GM21619 (cell line): ENCODE measurements at regions not wholly inside any gene's neighbourhood (a gene's known extent, or its start where the extent isn't known, plus 50 kb on each side); places are given as distances from the start of the nearest gene placed in this dataset.
"Not testable (repeated sequence)": the region's sequence is repeated elsewhere in the genome, so short reads cannot be mapped to it uniquely, and the experiment has no call there.

Experiments
- ATAC-seq: cut with Tn5 transposase; IDR thresholded peaks from one replicate; pipeline ENCODE4 v1.9.1; 2021; ENCODE audit not compliant: unreplicated experiment

DNA sequence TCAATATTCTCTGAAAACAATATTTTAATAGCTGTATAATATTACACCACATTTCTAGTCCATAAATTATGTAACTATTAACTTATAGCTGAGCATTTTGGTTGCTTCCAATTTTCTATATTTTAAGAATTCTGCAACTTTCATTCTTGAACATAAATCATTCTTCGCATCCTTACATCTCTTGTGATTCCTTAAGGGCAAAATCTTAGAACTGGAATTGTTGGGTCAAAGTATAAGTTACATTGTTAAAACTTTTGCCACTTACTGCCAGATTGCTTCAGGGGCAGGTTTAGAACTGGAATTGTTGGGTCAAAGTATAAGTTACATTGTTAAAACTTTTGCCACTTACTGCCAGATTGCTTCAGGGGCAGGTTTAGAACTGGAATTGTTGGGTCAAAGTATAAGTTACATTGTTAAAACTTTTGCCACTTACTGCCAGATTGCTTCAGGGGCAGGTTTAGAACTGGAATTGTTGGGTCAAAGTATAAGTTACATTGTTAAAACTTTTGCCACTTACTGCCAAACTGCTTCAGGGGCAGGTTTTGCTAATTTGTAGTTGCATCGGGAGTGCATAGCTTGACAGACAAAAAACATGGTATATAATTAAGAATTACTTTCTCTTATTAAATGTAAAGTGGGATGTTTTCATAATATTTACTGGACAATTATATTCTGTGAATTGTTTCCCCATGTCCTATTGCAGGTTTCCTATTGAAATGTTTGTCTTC, 179.9 kb upstream of the OR13F1 start:
- ATAC-seq = not testable (repeated sequence)

DNA sequence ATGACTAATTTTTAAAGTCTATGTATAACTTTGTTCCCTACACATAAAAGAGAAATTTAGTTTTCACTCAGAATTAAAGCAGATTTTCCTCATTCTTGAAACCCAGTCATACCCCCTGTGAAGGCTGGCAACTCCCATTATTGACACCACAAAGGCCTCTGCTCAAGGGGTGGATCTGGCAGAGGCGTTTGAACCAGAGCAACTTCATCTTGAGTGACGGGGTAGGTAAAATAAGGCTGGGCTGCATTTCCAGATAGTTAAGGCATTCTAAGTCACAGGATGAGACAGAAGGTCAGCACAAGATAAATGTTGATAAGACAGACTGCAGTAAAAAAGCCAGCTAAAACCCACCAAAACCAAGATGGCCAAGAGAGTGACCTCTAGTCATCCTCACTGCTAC, 177.2 kb upstream of the OR13F1 start:
- no peak for ATAC-seq

DNA sequence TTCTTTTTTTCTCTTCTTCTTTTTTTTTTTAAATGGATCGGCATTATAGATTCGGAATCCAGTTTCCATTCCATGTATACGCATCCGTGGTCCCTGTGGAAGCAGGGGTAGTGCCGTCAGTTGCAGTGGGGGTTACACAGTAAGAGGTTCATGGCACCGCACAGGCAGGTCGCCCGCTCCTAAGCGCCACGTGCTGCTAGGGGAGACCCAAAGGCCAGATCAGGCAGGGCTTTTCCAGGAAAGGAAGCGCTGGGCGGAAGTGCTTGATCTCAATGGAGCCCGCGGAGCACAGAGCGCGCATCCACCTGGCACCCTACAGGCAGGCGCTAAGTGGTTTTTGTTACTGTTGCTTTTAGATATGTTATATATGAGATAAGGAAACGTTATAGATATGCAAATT, 174.8 kb upstream of the OR13F1 start:
- ATAC-seq = no peak

DNA sequence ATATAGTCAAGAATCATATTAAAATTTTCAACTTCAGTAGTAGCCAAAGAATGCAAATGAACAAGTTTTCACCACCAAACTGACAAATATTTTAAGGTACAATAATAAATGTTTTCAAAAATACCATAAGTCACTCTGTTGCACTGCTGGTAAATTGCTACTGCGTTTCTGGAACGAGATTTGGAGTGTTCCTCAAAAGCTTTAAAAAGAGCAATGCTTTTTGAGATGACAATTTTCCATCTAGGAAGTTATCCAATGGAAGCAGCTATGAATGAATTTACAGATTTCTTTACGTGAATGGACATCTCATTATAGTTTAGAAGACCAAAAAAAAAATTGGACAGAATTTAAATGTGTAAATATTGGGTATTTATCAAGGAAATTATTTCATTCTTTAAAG, 173.2 kb upstream of the OR13F1 start:
- ATAC-seq = no peak

DNA sequence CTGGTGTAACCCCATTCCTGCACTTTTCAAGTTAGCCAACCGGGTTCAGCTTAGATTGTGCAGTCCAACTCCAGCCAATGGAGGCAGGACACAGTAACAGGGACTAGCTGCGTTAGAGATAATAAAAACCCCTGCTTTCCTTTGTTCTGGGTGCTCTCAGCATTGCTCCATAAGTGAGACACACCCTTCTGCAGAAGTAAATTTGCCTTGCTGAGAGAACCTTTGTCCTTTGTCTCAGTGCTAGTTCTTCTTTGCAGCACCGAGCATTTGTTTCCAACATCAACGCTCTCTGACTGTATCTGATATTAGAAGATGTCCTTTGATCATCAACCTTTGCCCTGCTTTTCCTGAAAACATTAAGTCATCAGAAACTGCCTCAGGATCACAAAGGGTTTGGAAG, 169.5 kb upstream of the OR13F1 start:
- ATAC-seq = no peak

DNA sequence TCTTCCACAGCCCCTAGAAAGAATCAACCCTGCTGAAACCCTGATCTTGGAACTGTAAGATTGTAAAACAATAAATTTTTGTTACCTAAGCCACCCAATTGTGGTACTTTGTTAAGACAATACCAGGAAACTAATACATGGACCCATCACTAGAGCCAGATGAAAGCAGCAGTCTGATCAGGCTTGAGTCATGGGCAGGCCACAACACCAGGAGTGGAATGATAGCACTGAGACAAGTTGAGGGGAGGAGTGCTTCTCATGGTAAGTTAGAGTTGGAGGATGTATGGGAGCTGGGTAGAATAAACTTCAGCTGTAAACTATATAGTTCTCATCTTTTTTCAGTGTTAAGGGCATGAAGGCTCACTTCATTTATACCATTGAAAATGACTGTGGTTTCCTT, 164.4 kb upstream of the OR13F1 start:
- ATAC-seq = no peak

DNA sequence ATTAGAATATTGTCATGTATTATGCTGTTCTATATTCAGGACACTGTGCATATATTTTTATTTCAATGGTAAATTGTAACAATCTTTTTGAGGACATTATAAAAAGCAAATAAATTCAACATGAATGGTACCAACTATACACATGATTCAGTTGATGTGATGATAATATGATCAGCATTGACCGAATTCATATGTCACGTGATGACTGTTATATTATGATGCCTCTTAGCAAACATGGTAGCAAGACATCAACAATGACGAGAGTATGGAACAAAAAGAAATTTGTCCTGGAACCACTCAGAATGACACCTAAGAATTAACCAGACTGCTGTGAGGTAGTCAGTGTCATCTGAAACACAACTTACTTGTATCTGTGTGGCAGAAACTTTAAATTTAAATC, 161.5 kb upstream of the OR13F1 start:
- ATAC-seq = no peak

DNA sequence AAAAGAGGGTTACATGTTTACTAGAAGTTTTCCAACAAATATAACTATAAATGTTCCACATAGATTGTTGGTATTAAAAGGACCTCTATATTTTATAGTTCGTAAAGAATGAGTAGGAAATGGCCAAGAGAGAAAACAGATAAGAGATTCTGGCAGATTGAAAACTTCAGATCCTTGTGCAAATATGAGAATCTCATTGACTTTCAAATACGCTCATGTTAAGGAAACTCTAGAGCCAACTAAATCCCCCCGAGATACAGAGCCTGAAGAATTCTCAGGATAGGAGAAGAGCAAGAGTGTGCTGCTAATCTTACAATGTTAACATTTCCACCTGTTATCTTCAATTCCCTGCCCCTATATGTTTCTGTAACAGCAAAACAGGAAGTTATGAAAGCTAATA, 159.0 kb upstream of the OR13F1 start:
- no peak for ATAC-seq

DNA sequence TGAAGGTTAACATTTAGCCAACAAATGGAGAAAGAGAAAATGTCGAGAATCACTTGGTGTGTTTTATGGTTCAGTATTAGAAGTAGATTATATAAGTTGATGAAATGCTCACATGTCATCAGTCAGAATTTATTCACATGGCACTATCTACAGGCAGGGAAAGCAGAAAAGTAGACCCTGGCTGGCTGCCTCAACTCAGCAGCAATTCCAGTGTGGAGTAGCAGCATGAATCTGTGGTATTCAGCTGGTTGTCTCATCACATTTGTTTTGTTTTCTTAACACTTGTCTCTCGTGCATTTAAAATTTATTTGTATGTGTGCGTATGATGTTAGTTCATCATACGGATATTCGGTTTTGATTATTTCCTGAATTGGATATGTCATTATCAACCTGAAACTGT, 153.5 kb upstream of the OR13F1 start:
- no peak for ATAC-seq

DNA sequence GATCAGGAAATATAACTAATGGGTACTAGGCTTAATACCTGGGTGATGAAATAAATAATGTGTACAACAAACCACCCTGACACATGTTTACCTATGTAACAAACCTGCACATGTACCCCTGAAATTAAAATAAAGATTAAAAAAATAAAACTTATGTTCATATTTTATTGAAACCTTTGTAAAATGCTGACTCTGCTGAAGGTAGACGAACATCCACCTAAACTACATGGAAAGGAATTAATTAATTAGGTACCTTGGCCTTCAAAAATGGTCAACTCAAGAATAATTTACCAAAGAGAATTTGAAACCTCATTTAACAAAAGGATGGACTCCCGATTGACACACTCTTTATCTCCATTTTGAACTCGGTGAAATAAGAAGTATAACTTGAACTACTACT, 152.3 kb upstream of the OR13F1 start:
- no peak for ATAC-seq

DNA sequence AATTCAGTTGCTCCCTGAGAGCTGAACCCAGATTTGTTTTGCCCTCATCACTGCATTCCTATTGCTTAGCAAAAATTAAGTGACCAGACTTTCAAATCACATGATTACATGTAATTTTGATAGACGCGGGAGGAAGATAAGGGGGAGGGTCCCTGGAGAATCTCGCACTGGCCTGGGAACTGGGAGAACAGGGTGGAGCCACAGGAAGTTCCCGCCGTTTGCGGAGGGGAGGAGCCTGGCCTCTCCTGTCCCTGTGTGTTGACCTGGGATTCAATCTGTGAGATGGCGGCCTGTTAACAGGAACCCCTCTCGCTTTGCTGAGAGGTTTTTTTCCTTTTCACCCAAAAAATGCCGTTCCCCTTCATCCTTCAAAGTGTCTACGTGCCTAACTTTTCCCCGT, 142.9 kb upstream of the OR13F1 start:
- ATAC-seq = no peak

DNA sequence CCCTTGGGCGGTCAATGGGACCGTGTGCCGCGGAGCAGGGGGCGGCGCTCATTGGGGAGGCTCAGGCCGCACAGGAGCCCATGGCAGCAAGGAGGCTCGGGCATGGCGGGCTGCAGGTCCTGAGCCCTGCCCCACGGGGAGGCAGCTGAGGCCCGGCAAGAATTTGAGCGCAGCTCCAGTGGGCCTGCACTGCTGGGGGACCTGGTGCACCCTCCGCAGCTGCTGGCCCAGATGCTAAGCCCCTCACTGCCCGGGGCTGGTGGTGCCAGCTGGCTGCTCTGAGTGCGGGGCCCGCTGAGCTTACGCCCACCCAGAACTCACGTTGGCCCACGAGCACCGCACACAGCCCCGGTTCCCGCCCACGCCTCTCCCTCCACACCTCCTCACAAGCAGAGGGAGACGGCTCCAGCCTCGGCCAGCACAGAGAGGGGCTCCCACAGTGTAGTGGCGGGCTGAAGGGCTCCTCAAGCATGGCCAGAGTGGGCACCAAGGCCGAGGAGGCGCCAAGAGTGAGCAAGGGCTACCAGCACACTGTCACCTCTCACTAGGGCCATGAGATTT, 141.1 kb upstream of the OR13F1 start:
- ATAC-seq = no peak

DNA sequence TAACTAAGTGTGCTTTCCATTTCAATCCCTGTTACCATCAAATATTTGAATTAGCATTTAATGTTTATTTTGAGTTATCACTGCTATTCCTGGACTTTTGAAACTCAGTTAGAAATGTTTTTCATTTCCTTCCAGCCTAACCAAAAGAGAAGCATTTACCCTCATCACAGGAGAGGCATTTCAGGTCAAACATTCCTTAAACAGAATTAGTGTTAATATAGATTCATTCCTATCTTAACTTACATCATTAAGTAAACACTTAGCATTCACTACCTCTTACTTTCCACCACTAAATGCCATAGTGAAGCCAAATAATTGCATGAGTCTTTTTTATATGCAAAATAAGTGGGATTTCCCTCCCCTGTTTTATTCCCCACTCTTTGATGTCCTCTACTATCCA, 136.6 kb upstream of the OR13F1 start:
- no peak for ATAC-seq

DNA sequence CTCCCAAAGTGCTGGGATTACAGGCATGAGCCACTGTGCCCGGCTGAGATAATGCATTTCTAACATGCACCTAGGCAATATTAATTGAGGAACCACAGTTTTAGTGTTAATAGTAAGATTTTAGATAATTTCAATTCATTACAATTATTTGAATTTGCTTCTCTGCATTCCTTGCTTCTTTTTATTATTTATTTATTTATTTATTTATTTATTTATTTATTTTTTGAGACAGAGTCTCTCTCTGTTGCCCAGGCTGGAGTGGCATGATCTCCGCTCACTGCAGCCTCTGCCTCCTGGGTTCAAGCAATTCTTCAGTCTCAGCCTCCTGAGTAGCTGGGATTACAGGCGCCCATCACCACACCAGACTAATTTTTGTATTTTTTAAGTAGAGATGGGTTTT, 135.7 kb upstream of the OR13F1 start:
- not testable (repeated sequence) for ATAC-seq

DNA sequence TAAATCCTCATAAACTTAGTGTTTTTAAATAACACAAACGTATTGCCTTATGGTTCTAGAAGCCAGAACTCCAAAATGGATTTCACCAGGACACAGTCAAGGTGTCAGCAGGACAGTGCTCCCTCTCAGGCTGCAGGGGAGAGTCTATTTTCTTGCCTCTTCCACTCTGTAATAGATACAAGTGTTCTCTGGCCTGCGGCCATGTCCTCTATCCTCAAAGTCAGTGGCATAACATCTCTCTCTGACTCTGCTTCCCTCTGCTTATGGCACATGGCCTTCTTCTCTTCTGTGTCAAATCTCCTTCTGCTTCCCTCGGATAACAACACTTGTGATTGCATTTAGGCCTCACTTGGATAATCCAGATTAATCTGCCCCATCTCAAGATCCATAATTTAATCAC, 129.4 kb upstream of the OR13F1 start:
- no peak for ATAC-seq

DNA sequence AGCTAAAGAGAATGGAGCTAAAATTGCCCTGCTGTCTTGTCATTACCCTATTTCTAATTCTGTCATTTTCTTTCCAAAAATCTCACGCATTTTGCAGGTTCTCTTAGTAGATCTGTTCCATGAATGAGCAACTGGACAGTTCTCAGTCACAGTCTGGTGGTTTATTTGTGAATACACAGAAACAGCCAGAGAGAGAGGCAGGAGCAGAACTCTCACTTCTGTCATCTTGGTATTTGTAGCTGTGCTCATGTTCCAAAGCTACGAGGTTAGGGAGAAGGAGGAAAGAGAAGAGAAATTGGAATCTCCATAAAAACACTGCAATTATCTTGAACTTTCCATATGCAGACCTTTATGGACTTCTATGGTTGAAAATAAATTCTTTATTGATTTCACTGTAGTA, 118.0 kb upstream of the OR13F1 start:
- ATAC-seq = no peak

DNA sequence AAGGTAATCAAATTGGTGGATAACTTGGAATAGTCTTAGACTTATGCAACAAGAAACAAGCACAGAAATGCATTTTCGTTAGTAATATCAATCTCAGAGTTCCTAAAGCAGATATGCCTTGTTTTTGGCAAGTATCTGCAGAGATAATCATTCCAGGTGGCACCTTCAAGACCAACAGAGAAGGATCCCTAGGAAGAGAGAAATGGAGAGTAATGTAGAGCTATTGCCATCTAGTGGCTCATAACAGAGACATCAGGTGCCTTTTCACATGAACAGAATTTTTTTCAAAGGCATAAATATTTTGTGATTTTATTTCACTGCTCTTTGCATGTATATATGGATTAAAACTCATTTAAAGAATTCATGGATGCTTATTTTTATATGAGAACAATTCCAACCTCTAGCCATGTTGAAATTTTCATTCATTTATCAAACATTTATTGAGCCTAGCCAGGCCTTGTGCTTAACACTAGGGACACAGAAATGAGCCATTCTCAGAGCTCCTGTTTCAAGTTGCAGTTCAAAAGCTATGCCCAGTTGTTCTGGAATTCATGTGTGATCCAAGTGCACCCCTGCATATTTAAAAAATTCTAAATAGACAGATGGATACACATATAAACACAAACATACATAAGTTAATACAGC, 117.5 kb upstream of the OR13F1 start:
- peak; percentile 69 for ATAC-seq

DNA sequence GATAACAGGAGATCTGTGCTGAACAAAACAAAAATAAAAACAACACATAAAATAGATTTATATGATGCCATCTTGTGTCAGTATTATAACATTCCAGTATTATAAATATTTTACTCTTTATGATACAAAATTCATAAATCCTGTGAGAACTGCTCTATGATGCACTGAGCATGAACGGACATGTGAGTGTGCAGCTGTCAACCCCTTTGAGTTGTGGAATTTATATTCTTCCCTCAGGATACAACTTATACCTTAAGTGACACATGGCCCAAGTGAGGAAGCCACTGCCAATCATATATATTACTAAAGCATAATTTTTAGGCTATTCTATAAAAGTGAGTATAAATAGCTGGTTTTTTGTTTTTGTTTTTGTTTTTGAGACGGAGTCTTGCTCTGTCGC, 116.0 kb upstream of the OR13F1 start:
- ATAC-seq = no peak

DNA sequence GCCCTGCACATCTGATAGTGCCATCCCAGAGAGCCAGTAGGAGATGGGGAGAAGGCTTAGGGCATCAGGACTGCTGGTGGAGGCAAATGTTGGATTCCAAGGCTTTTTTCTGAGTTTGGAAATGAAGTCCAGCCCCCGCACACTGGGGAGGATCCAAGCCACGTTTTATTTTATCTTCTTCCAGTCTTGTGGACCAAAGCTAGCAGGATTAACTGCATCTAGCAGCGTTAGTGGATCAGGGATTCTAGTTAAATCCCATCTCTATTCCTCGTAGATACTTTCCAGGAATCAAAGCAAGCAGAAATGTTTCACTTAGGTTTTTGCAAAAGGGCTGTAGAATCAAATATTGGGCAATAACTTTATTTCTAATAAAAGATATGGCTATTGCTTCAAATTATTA, 114.7 kb upstream of the OR13F1 start:
- ATAC-seq = no peak

DNA sequence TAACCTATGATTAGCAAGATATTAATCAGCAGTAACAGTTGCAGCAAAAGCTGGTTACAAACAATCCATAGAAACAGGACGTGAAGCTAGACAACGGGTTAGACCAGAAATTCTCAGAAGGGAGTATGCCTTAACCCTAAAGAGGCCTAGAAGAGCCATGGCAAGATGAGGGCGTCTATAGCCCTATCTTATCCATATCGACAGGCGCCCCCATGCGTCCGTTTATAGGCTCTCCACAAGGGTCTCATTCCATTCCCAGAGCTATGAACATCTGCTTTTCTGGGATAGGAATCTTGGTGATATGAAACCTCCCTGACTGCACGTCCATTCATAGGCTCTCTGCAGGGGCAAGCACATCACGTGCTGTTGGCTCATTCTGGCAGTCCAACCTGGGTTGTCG, 109.2 kb upstream of the OR13F1 start:
- ATAC-seq = not testable (repeated sequence)

DNA sequence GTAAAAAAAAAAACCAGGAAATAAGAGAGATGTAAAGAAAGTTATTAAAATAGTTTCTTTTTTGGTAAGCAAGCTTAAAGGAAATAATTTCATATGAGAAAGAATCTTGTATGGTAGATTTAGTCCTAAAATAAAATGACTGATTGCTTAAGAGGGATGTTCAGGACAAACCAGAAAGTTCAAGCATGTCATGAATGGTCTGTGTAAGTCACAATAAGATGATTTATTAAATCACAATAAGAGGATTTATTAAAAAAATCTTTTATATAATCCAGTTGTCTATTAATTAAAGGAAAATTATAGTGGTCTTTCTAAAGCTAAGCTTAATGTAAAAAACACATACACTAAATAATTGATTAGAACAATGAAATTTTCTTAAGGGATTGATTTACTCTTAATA, 91.8 kb upstream of the OR13F1 start:
- ATAC-seq = no peak

DNA sequence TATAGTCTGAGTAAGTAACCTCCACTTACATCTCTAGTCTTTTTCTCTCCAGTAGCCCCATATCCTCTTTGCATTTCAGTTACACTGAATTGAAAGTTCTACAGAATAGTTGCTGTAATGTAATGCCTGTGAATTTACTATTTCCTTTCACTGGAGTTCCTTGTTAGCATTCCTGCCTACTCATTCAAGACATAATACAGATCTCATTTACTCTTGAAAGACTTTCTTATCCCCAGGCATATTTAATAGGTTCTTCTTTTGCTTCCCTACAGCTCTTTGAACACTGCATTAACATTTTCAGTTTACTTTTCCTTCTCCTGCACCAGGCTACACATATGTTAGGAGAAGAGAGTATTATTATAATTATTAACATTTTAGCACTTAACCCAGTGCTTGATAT, 87.6 kb upstream of the OR13F1 start:
- ATAC-seq = no peak

DNA sequence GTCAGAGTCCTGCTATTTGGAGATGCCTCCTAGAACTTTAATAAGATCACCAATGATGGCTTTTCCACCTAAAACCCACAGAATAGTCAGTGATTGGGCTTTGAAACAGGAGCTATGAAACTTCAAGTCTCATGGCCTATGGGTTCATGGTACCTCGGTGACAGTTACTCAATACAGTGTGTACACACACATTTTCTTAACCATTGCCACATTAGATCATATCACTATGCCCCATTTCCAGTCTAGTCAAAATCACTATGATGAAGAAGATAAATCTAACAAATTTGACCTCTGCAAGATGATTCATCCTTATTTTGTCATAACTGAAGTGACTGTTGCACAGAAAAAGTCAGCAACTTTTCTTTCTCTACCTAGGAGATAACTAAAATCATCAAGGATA, 86.8 kb upstream of the OR13F1 start:
- ATAC-seq = no peak
